Mesothelial cell of epicardium (in vitro differentiated cells): ENCODE measurements at regions not wholly inside any gene's neighbourhood (a gene's known extent, or its start where the extent isn't known, plus 50 kb on each side); places are given as distances from the start of the nearest gene placed in this dataset.

Experiments
- DNase-seq, 2 experiments: peaks; one replicate each; pipeline ENCODE4 v3.0.0; 2021; ENCODE audit warnings: low spot score in 2 of 2; ENCODE audit not compliant: unreplicated experiment in 2 of 2
- H3K27ac Mint-ChIP-seq: 2 replicates; pipeline ENCODE4 v1.8.0; 2021; ENCODE audit warnings: mixed read lengths
- H3K27me3 Mint-ChIP-seq: 2 replicates; pipeline ENCODE4 v1.8.0; 2021; ENCODE audit warnings: low read depth, mixed read lengths
- H3K36me3 Mint-ChIP-seq: 2 replicates; pipeline ENCODE4 v1.8.0; 2021; ENCODE audit warnings: mixed read lengths
- H3K4me1 Mint-ChIP-seq: 2 replicates; pipeline ENCODE4 v1.8.0; 2021; ENCODE audit warnings: mixed read lengths
- H3K4me3 Mint-ChIP-seq: 2 replicates; pipeline ENCODE4 v1.8.0; 2021; ENCODE audit warnings: mild to moderate bottlenecking, moderate library complexity, mixed read lengths
- H3K9me3 Mint-ChIP-seq: 2 replicates; pipeline ENCODE4 v1.8.0; 2021; ENCODE audit warnings: mixed read lengths
- TF ChIP-seq, protein P1 (sequence below): fragments of 200-600 bp; sonication (generic); IDR thresholded peaks from one replicate; pipeline ENCODE4 v1.5.0; 2021; ENCODE audit warnings: antibody characterized with exemption; ENCODE audit not compliant: unreplicated experiment

DNA sequence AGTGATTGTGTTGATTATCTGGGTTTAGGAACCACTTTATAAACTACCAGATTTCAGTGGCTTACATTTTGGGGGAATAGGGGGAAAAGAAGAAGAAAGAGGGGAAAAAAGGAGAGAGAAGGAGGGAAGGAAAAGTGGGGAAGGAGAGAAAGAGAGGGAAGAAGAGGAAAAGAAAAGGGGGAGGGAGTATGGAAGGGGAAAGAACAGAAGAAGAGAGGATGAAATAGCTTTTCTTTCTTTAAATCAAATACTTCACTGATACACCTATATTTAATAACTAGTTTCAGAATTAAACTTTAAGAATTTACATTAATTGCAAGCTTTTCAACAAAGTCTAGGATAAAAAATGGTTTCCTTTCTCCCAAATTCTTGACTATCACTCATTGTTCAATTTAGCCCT lies 289.6 kb downstream of the SDHAF3 start:
- DNase-seq = no peak
- Mint-ChIP-seq H3K27me3 (peaks cover 25% of the 10 kb centered on the region), H3K36me3 (no peaks in the 10 kb centered on the region), H3K27ac (no peak overlapping the region), H3K9me3 (no peaks in the 10 kb centered on the region), H3K4me3 (no peak overlapping the region), H3K4me1 (no peaks in the 10 kb centered on the region)
- TF ChIP-seq, protein P1, sequence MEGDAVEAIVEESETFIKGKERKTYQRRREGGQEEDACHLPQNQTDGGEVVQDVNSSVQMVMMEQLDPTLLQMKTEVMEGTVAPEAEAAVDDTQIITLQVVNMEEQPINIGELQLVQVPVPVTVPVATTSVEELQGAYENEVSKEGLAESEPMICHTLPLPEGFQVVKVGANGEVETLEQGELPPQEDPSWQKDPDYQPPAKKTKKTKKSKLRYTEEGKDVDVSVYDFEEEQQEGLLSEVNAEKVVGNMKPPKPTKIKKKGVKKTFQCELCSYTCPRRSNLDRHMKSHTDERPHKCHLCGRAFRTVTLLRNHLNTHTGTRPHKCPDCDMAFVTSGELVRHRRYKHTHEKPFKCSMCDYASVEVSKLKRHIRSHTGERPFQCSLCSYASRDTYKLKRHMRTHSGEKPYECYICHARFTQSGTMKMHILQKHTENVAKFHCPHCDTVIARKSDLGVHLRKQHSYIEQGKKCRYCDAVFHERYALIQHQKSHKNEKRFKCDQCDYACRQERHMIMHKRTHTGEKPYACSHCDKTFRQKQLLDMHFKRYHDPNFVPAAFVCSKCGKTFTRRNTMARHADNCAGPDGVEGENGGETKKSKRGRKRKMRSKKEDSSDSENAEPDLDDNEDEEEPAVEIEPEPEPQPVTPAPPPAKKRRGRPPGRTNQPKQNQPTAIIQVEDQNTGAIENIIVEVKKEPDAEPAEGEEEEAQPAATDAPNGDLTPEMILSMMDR = no peak

DNA sequence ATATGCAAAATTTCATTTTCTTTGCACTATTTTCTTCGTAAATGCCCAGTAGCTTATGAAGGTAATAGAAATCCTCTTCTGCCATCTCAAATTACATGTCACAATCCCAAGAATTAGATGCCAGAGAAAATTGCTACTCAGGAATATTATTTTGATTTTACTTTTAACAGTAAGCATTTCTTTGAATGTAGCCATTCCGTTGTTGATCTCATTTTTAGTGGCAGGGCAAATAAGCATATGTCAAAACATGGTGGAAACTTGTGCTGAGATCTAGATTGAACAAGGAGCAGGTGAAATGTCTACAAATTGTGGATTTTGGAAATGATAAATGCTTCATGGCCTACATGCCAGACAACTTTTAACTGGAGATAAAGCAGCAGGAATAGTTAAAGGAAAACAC lies 291.8 kb downstream of the SDHAF3 start:
- Mint-ChIP-seq H3K27ac (no peak overlapping the region), H3K4me1 (no peaks in the 10 kb centered on the region), H3K4me3 (no peak overlapping the region), H3K9me3 (no peaks in the 10 kb centered on the region), H3K27me3 (peaks cover 15% of the 10 kb centered on the region), H3K36me3 (no peaks in the 10 kb centered on the region)
- TF ChIP-seq, protein P1 = no peak
- DNase-seq = no peak

DNA sequence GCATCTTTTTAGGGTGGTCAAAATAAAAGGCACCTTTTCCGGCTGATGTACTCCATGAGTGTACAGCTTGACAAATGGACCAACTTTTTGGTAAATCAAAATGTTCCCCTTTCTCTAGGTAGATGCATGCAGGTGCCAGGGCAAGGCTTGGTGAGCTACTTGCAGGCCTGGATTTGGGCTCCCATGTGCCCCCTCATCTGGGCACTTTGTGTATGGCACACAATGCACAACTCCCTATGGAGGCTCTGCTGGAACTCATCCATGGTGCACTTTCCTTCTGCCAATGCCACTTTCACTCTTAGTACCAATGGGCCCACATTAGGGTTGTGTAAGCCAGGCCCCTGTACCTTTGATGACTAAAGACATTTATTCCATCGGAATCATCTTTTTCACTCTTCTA lies 300.8 kb downstream of the SDHAF3 start:
- H3K36me3 Mint-ChIP-seq = no peaks in the 10 kb centered on the region
- H3K4me3 Mint-ChIP-seq = no peak overlapping the region
- TF ChIP-seq, protein P1 = no peak
- H3K27me3 Mint-ChIP-seq = no peaks in the 10 kb centered on the region
- H3K4me1 Mint-ChIP-seq = no peaks in the 10 kb centered on the region
- no peak overlapping the region for H3K27ac Mint-ChIP-seq
- DNase-seq = no peak
- peaks cover 3% of the 10 kb centered on the region for H3K9me3 Mint-ChIP-seq

DNA sequence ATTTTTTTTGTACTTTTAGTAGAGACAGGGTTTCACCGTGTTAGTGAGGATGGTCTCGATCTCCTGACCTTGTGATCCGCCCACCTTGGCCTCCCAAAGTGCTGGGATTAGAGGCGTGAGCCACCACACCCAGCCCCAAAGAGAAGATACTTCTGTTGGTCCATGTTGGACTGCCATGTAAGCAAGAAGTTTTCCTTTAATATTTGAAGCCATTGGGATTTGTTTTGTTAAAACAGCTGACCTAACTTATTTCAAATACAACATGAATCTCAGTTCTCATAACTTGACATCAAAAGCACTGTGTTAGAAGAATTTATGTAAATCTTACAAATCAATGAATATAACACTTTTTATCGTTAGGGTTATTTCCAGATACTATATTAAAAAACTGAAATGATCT lies 302.4 kb downstream of the SDHAF3 start:
- Mint-ChIP-seq H3K27ac (no peak overlapping the region), H3K27me3 (no peaks in the 10 kb centered on the region), H3K4me1 (no peaks in the 10 kb centered on the region), H3K36me3 (no peaks in the 10 kb centered on the region), H3K9me3 (peaks cover 9% of the 10 kb centered on the region), H3K4me3 (no peak overlapping the region)
- TF ChIP-seq, protein P1 = no peak
- no peak for DNase-seq

DNA sequence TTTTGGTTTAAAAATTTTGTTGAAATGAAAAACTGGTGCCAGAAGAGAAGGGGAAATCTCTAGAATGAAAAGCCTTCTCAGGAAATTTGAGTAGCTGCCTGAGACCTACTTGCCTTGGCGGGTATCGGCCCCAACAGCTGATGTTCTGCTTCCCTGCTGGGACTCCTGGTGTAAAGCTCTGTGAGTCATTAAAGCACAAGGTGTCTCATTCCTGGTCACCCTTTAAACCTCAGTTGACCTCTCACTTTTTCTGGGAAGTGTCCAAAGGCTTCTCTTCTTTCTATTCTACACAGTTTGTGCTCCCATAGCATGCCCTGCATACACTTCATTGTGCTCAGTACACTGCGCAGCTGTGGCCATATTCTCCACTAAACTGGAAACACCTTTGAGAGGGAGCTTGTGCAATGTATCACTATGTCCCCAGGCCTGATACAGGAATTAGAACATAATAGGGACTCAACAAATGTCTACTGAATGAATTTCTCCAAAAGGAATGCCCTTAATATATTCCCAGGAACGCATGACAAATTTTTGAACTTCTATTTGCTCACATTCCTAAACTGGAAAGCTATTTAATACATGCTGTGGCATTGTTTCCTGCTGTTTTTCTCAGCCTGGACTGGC lies 303.9 kb downstream of the SDHAF3 start:
- DNase-seq = no peak
- H3K36me3 Mint-ChIP-seq = no peaks in the 10 kb centered on the region
- H3K4me1 Mint-ChIP-seq = no peaks in the 10 kb centered on the region
- H3K27me3 Mint-ChIP-seq = no peaks in the 10 kb centered on the region
- H3K4me3 Mint-ChIP-seq = no peak overlapping the region
- H3K27ac Mint-ChIP-seq = no peak overlapping the region
- H3K9me3 Mint-ChIP-seq = peaks cover 9% of the 10 kb centered on the region
- TF ChIP-seq, protein P1 = no peak

DNA sequence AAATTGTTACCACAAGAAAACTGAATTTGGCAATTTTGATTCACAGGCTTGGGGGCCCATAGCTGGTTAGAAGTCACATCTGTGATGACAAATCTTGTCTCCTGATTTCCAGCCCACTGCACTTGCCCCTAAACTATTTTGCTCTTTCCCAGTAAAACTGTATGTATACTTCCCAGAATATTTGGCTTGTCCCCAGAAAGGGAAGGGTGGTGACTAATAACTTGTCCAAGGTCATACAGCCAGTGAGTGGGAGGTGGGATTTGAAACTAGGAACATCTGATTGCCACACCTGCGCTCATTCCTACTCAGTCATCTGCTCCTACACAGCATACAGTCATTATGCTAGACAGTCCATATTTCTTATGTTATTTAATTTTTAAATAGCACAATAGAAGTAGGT lies 304.5 kb downstream of the SDHAF3 start:
- TF ChIP-seq, protein P1 = no peak

More for the DNA sequence above, 304.5 kb downstream of the SDHAF3 start:
- Mint-ChIP-seq H3K27ac (no peak overlapping the region), H3K36me3 (no peaks in the 10 kb centered on the region), H3K4me3 (no peak overlapping the region), H3K4me1 (no peaks in the 10 kb centered on the region), H3K27me3 (no peaks in the 10 kb centered on the region), H3K9me3 (peaks cover 9% of the 10 kb centered on the region)
- no peak for DNase-seq
